Endothelial cell of hepatic sinusoid (primary cell): ENCODE measurements at regions not wholly inside any gene's neighbourhood (a gene's known extent, or its start where the extent isn't known, plus 50 kb on each side); places are given as distances from the start of the nearest gene placed in this dataset.
"Not testable (repeated sequence)": the region's sequence is repeated elsewhere in the genome, so short reads cannot be mapped to it uniquely, and the experiment has no call there.

Source experiments
- in situ Hi-C: cut with HindIII; loops from 2 replicates; pipeline ENCODE4 v1.10.0; 2017; ENCODE audit warnings: low sequenced_read_pairs

DNA sequence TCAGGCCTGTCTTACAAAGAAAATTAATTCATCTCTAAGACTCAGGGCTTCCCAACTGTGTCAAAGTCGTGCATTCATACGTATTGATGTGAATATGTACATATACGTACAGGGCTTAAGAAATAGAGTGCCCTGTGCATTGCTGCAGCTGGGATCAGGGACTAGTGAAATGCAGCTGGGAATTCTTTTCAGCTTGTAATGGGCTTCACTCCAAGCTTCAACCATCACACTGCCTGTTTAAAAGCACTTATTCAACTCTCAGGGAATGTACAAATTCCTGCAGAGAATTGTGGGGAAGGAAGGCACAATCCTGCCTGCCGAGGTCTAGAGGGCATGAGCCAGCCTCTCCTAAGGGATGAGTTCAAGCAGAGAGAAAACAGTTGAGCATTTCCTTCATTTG is 59.6 kb upstream of the MAN2A1 start:
- in situ Hi-C loops = no loop called here

DNA sequence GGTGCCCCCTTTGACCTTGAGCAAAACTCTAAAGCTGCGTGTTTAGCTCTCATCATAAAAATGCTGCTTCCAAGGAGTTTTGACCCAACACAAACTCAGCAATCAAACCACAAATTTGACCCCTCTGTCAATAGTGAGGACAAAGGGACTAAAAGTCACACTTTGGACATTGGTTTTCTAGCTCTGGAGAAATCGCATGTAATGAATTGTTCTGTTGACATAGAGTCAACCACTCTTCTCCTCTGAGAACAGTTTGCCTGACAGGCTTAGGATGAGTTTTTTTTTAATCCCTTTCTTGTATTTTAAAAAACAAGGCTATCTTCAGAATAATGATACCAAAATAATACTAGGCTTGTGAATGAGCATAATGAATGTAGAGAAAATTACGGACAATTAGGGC is 61.1 kb upstream of the MAN2A1 start:
- in situ Hi-C loops = no loop called here

DNA sequence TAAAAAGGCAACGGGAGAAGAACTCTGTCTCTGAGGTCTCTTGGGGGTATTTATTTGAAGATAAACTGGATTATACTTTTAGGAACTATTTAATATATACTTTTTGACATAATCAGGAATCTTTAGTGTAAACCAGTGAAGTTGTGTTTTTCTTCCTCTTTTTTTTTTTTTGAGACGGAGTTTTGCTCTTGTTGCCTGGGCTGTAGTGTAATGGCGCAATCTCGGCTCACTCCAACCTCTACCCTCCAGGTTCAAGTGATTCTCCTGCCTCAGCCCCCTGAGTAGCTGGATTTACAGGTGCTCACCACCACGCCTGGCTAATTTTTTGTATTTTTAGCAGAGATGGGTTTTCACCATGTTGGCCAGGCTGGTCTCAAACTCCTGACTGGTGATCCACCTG is 68.5 kb upstream of the MAN2A1 start:
- in situ Hi-C loops = not testable (repeated sequence)

DNA sequence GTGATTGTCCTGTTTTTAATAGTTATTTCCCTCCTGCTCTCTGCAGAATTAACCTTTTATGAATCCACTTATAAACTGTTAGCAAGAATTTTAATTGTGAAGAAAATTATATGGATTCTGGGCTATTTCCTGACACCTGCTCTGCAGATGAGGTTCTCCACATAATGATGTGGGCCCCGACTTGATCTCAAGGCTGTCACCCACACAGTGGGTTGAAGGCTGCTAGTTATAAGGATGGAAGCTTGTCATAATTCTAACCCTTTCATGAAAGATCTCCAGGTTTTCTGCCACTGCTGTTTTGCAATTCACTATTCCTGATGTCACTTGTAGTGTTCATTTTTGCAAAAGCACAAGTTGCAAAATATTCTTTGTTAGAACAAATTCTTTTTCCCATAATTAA is 69.1 kb upstream of the MAN2A1 start:
- in situ Hi-C loops = no loop called here

DNA sequence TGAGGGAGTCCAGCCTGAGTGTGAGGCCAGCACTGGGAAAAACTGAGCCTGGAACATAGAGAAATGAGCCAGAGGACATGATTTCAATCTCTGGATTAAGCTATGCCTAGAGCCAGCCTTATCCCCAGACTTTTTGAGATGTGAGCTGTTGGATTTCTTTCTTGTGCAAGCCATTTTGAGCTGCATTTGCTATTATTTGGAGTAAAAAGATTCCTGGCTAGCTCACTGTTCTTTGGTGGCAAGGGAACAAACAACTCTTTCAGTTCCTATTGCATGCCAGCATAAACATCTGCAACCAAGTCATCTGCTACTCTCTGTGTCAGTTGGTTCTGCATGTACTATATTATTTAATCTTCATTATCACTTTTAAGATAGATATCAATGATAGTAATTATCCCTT is 70.1 kb upstream of the MAN2A1 start:
- in situ Hi-C loops = no loop called here

DNA sequence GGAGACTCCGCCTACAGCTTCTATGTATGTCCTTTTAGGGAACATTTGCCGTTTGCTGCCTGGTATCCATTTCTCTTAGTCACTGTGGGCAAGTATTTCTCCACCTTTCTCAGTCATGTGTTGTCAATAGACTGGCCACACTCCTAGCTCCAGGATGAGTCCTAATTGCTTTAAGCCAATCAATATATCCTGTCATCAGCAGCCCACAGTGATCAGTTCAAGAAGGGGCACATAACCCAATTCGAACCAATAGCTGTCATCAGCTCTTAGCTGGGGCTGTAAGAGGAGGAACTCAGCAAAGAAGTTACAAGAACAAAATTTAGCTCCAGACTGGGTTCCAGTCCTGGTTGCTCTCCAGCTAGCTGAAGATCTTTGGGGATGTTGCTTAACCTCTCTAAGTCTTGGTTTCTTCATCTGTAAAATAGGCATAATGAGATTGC is 70.7 kb upstream of the MAN2A1 start:
- in situ Hi-C loops = no loop called here

DNA sequence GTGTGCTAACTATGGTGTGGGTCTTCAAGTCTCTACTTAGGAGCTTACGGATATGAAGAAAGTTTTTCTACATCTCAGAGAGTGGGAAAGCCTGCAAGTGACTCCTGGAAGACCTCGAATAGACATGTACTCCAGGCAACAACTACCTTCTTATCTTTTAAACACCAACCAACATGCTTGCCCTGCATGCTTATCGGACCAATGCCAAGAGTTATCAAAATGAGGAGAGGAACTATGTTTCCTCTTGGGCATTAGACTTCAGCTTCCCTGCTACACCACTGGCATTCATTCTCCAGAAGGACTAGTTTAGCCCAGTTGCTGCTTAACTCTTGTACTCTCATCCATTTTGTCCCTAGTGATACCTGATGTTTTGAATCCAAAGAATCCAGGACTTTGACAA is 74.7 kb upstream of the MAN2A1 start:
- in situ Hi-C loops = loop anchor here (5.0 kb wide), 1 partner anchor 58 kb away; no protein-coding TSS in a partner anchor

DNA sequence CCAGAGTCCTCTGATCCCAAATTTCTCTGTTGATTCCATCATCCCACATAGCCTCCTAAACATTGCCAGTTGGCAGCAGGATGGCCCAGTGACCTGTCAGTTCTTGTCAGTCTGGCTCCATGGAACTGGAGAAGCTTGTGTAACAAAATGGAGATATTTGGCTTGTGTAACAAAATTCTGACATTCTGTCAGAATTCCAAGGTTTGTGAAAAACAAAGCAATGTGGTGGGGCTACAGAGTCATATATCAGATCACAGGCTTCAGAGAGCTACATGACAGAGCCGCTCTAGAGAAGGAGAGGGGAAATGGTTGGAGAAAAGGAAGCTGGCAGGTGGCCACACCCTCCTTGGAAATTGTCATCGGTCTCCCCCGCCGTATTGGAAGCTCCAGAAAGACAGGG is 75.4 kb upstream of the MAN2A1 start:
- in situ Hi-C loops = loop anchor here (5.0 kb wide), 1 partner anchor 57 kb away; no protein-coding TSS in a partner anchor

DNA sequence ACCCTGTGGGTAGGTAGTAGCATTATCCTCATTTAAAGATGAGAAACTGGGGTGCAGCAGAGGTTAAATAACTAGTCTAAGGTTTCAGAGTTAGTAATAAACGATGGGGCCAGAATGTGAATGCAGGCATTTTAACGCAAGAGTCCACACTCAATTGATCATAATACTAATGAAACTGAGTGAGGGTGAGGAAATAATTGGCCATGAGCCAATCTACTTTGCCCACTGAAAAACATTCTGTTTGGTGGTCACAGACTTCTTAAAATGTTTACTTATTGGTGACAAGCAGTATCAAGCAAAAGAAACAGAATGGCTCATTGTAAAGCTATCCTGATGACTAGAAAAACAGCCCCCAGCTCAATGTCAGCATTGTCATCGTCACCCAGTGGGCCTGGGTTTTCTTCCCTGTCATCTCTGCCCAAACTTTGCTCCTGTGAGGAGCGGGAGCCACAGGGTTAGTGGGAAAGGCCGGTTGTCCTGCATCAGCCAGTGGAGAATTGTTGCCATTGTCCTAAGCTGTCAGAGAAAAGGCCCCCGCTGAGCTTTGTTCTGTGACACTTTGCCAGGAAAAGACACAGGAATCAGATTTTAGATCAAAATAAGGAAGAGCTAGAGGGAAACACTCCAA is 77.3 kb upstream of the MAN2A1 start:
- in situ Hi-C loops = loop anchor here (5.0 kb wide), 1 partner anchor 55 kb away; no protein-coding TSS in a partner anchor

DNA sequence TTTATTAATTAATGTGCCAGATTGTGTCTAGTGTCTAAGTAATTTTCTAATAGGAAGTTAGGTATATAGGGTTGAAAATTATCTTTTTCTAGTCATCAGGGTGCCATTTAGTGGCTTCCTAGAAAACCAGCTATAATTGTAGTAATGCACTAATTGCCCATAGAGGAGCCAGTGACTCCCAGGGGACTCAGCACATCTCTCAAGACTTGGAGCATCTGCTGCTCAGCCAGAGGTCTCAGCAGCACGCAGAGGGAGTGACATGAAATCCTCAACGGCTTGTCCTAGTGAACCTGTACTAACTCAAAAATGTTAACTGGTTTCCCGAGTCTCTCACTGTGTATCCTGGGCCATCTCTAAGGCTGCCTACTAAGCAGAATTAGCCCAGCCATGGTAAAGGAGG is 78.2 kb upstream of the MAN2A1 start:
- in situ Hi-C loops = loop anchor here (5.0 kb wide), 1 partner anchor 54 kb away; no protein-coding TSS in a partner anchor

DNA sequence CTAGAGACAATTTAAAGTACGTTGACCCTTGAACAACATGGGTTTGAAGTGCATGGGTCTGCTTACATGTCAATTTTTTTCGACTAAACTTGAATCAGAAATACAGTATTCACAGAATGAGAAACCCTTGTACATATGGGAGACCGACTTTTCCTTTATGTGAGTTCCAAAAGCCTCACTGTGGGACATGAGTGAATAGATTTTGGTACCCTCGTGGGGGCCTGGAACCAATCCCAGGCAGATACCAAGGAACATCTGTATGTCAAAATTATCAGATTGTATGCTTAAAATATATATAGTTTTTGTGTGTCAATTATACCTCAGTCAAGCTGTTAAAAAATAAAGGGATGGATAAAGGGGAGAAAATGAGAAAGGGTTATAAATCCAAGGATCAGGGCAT is 78.7 kb upstream of the MAN2A1 start:
- in situ Hi-C loops = loop anchor here (5.0 kb wide), 1 partner anchor 54 kb away; no protein-coding TSS in a partner anchor

DNA sequence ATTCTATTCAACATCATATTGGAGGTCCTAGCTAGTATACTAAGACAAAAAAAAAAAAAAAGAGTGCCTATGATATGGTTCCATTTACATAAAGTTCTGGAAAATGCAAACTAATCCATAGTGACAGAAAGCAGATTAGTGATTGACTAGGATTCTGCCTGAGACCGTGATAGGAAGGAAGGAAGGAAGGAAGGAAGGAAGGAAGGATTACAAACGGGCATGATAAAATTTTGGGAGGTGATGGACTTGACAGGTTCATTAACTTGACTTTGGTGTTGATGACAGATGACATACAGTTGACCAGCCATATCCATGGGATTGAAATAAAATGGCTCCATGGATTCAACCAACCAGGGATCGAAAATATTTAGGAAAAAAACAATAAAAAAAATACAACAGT is 79.1 kb upstream of the MAN2A1 start:
- in situ Hi-C loops = loop anchor here (5.0 kb wide), 1 partner anchor 53 kb away; no protein-coding TSS in a partner anchor

DNA sequence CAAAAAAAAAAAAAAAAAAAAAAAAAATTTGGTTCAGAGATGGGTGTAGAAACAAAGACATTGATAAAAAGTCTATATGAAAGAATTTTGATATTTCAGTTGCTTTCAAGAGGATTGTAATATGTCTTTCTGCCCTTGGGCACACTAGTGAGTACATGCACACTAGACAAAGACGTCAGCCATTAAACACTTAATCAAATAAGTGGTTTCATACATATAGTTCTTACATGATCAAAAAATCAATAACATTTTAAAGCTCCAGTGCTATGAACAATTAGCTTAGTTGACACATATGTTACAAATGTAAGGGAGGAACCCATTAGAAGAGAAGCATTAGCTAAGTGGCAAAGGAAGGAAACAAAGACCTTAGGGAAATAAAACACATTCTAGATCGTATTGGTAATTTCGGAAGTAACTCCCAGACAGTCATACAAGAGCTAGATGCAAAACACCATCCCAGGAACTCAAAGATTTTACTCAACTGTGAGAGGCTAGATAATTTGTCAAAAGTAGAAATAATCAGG is 84.5 kb upstream of the MAN2A1 start:
- in situ Hi-C loops = no loop called here

DNA sequence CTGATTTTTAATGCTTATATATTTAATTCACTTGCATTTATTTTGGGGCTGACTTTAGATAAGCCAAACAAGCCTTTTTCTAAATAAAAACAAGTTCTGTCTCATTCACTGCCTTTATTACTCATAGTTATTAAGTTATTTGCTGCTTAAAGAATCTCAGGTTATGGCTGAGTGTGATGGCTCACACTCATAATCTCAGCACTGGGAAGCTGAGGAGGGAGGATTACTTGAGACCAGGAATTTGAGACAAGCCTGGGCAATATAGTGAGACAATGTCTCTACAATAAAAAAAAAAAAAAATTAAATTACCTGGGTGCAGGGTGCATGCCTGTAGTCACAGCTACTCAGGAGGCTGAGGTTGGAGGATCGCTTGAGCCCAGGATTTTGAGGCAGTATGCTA is 85.0 kb upstream of the MAN2A1 start:
- in situ Hi-C loops = no loop called here

DNA sequence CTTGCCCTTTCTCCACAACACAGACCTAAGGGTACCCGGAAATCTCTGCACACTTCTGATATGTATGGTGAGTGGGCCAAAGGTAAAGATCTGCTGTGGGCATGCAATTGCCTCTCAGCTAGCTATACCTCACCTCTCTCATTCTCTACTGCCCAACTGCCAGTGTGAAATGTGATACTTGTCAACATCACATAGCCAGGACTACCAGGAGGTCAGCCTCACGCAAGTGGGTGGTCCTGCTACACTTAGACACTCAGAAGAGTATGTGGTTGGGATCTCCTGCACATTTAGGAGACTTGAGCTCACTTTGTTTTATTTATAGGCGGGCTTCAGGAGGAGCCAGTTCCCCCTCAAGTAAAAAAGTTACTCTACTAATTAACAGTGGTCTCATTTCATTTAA is 88.0 kb upstream of the MAN2A1 start:
- in situ Hi-C loops = no loop called here

DNA sequence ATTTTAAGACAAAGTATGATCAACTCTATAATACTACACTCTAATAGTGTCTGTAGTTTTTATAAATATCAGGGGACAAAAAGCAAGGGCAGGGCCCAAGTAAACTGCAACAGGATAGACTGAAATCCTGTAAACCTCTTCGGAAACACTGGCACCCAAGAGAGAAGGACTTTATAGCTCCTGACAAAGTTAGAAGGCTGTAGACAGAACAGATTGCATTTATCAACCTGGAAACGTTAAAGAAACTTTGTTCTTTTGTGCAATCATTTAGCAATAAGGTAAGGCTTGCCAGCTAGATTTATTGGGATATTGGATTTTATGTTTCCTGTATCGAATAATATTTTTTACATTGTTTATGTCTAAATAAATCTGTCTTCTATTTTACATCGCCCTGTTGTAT is 91.8 kb upstream of the MAN2A1 start:
- in situ Hi-C loops = no loop called here

DNA sequence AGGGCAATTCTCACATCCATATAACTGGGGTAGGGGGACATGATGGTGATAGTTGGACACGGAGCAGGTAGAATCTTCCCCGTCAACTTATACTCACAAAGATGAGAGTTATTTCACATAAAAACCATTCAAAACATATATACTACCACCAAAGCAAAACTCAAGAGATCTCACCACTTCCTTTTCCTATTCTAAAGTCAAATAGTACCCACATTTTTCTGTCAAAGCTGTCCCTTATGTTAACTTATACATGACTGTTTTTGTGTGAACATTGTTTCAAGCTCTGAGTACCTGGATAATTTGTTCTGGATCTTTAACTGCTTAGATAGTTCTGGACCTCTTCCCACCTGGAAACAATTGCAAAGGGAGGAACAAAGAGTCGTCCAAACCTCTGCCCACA is 95.5 kb upstream of the MAN2A1 start:
- in situ Hi-C loops = no loop called here

DNA sequence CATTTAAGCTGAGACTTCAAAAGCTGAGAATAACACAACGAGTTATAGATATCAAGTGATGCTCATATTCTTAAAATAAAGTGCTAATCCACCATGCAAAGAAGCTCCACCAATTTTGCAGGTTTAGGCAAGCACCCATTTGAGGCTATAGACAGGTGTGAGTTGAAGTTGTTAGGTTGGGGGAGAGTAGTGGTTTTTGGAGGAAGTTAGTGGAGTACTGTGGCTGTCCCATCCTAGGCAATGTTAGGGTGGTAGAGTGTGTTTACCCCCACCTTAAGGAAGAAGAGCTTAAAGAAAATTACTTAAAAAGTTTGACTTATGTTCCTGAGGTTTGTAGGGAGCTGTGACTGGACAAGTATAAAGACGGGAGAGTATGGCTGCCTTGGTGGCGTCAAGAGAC is 98.9 kb upstream of the MAN2A1 start:
- in situ Hi-C loops = no loop called here

DNA sequence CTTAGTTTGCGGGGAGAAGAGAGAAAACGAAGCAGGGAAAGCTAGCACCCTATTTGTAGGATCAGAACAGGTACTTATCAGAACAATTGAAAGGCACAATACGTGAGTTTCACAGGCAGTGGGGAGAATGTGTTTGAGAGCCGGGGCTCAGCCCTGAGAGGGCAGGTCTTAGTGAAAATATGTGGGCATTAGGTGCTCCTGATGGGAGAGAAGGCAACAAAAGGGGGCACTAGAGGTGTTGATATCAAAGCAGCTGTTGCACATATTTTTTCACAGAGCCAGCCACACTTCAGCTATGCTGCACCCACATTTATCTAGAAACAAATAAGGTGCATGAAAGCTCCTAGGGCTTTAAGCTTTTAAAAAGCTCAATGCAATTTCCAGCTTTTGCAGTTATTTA is 99.7 kb upstream of the MAN2A1 start:
- in situ Hi-C loops = no loop called here

DNA sequence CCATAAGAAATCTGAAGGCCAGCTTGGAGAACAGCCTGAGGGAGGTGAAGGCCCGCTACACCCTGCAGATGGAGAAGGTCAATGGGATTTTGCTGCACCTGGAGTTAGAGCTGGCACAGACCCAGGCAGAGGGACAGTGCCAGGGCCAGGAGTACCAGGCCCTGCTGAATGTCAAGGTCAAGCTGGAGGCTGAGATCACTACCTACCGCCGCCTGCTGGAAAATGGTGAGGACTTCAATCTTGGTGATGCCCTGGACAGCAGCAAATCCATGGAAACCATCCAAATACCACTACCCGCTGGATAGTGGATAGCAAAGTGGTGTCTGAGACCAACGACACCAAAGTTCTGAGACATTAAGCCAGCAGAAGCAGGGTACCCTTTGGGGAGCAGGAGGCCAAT is 100.5 kb upstream of the MAN2A1 start:
- in situ Hi-C loops = no loop called here

DNA sequence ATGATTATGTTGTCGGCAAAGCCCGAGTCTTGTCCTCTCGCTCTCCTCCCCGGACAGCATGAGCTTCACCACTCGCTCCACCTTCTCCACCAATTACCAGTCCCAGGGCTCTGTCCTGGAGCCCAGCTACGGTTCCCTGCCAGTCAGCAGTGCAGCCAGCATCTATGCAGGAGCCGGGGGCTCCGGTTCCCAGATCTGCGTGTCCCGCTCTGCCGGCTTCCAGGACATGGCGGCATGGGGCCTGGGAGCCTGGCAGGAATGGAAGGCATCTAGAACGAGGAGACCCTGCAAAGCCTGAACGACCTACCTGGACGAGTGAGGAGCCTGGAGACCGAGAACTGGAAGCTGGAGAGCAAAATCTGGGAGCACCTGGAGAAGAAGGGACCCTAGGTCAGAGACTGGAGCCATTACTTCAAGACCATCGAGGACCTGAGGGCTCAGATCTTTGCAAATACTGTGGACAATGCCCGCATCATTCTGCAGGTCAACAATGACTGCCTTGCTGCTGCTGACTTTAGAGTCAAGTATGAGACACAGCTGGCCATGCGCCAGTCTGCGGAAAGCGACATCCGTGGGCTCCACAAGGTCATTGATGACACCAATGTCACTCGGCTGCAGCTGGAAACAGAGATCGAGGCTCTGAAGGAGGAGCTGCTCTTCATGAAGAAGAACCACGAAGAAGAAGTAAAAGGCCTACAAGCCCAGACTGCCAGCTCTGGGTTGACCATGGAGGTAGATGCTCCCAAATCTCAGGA is 101.3 kb upstream of the MAN2A1 start:
- in situ Hi-C loops = no loop called here

DNA sequence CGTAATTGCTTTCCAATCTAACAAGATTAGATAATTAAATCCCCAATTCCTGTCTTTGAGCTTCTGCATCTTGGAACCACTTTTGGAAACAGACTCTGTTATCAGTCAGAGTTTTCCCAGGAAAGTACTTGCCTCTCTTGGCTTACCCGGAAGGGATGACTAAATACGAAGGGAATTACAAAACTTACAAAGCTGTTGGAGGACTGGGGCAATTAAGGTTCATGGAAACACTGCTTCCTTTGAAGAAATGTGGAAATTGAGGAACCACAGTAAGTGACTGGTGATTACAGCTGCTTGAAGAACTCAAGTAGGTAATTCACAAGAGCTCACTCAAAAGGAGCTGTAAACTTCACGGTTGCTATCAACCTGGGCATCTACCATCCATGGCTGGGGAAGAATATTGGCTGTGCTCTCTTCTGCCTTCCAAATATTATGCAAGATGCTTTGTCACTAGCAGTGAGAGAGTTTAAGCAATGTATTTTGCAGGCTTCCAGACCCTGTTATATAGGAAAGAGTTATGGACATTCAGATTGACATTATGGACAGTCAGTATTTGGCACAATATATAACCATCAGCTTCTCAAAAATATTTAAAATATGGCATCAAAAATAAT is 104.6 kb upstream of the MAN2A1 start:
- in situ Hi-C loops = no loop called here
